Tibial nerve (tissue), 4 donors: ENCODE measurements at regions not wholly inside any gene's neighbourhood (a gene's known extent, or its start where the extent isn't known, plus 50 kb on each side); places are given as distances from the start of the nearest gene placed in this dataset.

Experiments used
- CTCF ChIP-seq, 5 experiments: fragments of 200-600 bp in 3 of 5; fragments of 450-650 bp in 2 of 5; sonication (generic) in 3 of 5; IDR thresholded peaks; one replicate each; pipeline ENCODE4 v1.5.1; 2016 to 2019; ENCODE audit warnings: antibody characterized with exemption in 5 of 5, mild to moderate bottlenecking in 3 of 5, moderate library complexity in 2 of 5
- EP300 ChIP-seq, 2 donors: sonication (generic); formaldehyde crosslinking; IDR thresholded peaks; one replicate each; pipeline ENCODE4 v1.6.1; 2017; ENCODE audit warnings: antibody characterized with exemption in 2 of 2, mild to moderate bottlenecking in 1 of 2
- POLR2A ChIP-seq, 2 donors: fragments of 450-650 bp; IDR thresholded peaks; one replicate each; pipeline ENCODE4 v1.6.1; 2017; ENCODE audit warnings: antibody characterized with exemption in 2 of 2, mild to moderate bottlenecking in 2 of 2, moderate library complexity in 2 of 2

DNA sequence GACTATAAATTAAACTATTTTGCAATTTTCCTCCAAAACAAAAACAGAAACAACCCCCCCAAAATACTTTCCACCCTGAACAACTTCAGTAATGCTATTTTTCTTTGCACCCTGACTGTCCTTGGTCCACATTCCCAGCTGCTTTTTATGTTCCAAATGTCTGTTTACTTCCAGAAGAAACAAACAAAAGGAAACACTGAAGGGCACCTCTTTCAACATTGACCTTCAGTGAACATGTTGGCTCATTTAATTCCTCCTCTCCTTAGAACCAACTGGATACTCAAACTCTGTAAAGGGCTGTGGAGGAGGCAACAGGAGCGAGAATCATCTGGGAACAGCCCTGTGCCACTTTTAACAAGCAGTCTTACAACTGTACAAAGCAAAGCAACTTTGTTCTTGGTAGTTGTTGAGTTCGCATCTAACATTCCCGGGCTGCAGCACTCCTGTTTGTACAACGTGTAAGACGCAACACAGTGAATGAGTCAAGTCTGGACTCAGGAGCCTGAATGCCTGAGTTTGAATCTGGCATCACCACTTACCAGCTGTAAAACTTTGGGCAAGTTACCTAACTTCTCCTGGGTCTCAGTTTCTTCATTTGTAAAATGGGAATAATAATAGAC lies 111.4 kb upstream of the GATA6 start:
- no peak for TF ChIP-seq CTCF (IDR thresholded peaks at IDR 0.05)
- no peak for TF ChIP-seq POLR2A (IDR thresholded peaks at IDR 0.05)
- no peak for TF ChIP-seq EP300 (IDR thresholded peaks at IDR 0.05)
